Stimulated activated CD8-positive, alpha-beta memory T cell treated with anti-CD3 and anti-CD28 coated beads, Interleukin-12 subunit alpha, Interleukin-12 subunit beta, amount 100 ng/mL, for 24 hours (primary cell): ENCODE measurements at regions not wholly inside any gene's neighbourhood (a gene's known extent, or its start where the extent isn't known, plus 50 kb on each side); places are given as distances from the start of the nearest gene placed in this dataset.

Source experiments
- DNase-seq: peaks from one replicate; pipeline ENCODE4 v3.0.0-alpha.2; 2020; ENCODE audit errors: extremely low read depth

DNA sequence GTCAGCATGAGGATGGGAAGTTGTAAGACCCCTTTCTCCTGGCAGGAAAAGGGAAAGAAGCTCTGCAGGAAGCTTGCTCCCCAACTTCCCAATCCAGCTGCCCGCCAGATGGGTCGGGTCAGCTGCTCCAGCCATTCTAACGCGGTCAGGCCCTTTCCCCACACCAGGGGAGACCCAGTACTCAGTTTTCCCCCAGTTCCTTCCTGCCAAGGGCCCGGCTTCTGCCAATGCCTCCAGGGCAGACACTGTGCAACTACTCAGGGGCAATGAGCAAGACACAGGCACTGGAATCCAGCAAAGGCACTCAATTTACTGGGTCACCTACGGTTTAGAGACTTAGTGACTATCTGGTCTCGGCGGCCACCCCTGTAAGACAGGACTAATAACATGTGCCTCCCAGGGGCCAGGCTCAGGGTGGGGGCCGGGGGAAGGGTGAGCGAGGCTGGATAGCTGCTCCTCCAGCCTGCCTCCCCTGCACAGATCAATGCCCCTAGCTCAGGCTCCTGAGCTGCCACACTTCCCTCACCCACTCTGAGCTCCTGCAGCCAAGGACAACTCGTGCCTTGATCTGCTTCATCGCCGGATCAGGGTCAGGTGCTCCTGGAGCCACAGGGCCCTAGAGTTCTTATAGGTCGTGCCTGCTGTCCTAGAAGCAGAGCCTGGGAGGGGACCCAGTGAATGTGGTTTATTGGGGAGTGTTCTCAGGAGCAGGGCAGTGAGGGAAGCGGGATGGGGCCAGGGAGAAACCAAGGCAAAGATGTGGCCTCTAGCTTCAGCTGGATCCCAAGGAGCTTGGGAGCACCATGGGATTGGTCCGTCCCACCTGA is 171.1 kb downstream of the ZFP36L2 start:
- DNase-seq = no peak

DNA sequence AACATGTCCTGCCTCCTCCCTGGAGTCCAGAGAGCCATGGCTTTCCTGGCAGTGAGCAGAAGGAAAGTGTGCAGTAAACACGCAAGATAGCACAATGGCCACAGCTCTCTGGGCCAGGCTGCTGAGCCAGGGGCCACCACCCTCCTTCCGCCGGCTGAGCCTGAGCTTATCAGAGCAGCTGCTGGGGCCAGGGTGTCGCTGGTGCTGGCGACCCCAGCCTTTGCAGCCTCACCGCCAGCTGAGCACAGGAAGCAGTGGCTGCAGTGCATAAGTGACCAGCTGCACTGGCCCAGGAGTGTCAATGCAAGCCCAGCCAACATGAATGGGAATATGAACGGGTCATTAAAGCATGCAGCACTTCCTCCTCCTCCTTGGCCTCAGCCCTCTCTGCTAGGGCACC is 172.0 kb downstream of the ZFP36L2 start:
- DNase-seq = no peak

DNA sequence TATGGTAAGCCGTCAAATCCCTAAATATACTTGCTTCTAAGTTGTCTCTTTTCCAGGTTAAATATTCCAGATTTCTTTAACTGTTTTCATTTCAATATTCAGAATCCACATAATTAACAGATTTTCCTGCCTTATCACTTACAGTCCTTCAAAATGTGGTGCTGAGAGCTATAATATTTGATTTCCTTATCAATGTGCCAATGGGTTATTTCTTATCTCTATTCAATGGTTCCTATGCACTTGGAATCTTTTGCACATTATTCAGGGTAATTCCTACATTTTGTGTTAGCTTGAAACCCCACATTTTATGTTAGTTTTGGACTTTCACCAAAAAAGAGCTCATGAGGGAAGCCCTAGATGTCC is 173.5 kb downstream of the ZFP36L2 start:
- DNase-seq = no peak

DNA sequence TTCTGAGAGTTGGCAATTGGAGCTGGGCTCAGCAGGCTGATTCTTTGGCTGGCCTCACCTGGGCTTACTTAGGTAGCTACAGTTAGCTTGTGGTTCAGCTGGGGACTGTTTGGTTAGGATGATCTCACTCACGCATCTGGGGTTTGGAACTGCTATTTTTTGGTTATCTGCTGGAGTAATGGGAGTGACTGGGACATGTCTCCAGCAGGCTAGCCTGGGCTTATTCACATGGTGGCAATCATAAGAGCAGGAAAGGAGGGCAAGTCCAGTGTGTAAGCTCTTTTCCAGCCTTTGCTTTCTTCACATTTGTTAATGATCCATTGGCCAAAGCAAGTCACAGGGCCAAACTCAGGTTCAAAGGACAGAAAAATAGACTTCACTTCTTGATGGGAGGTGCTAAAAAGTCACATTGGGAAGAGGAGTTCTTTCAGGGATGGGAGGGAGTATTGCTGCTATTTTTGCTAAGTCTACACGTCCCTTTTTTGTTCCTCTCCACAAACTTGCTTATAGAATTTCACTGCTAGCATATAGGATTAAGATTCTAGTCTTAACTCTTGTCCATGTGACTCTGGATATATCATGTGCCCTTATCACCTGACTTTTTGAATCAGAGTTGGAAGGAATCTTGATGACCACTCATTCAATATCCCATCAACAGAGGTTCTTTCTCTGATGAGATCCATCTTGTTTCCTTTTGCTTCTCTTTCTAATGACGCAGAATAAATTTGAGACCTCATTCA is 174.0 kb downstream of the ZFP36L2 start:
- DNase-seq = no peak

DNA sequence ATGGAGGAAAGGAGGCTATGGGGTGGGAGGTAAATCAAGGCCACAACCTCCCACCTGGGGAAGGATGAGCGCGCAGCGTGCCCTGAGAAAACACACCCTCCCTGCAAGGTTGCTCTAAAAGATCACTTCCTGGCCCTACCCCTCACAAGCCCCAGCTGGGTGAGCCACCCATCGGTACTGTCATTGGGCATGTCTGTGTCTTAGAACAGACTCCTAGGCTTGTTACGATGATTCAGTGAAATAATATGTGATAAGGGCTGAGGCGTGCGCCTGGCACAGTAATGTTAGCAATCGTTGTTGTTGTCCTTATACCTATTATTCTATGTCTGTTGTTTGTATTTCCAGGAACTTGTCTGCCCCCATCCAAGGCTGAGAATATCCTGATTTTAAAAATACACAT is 175.1 kb downstream of the ZFP36L2 start:
- no peak for DNase-seq

DNA sequence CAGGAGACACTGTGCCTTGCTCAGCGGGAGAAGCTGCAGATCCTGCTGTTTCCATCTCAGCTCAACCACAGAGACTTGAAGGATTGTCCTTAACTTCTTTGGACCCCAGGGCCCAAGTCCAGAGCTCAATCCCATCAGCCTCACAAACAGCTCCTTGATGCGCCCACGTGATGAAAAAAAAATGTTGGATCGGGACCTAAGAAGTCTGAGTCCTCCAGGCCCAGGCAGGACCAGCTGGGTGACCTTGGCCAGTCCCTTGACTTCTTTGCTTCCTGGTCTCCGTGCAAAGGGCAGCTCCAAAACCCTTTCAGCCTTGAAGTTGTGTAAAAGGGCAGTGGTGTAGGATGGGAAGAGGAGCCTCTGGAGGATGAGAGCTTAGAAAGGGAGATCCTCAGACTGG is 175.5 kb downstream of the ZFP36L2 start:
- no peak for DNase-seq

DNA sequence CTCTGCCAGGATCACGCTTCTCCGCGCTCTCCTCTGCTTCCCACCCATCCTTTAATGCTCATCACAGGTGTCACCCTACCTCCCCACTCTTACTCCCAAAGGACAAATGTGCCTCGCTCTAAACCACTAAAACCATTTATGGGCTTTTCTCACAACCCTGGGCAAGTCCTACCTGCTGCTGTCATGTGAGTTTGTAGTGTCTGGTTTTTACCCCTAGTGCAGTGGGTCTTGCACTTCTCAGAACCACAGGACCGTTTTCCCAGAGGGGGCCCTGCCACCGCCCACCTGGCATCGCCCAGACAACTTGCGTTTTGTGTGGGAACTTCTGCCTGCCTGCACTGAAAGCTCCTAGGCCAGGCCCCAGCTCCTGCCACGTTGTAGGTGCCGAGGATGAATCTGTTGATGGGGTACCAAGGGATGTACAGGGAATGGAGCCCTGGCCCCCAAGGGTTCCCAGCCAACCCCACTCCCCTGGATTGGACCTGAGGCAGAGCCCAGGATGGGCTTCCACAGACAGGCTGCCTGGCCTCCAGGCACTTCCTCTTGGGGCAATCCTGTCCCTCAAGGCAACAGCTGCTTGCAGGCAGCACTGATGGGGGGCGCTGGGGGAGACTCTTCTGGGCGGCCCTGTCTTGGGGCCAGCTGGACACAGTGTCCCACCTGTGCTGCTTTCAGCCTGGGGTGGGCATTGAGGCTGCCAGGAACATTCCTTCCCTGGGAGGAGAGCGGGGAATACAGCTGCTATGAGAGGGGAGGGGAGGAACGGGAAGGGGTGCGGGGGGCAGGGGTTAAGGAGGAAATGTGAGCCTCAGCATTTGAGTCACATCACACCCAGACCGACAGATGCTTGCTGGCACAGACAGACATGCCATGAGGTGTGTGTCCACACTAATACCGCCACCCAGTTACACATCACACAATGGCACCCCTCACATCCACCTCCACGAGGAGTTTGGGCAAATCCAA is 176.3 kb downstream of the ZFP36L2 start:
- no peak for DNase-seq

DNA sequence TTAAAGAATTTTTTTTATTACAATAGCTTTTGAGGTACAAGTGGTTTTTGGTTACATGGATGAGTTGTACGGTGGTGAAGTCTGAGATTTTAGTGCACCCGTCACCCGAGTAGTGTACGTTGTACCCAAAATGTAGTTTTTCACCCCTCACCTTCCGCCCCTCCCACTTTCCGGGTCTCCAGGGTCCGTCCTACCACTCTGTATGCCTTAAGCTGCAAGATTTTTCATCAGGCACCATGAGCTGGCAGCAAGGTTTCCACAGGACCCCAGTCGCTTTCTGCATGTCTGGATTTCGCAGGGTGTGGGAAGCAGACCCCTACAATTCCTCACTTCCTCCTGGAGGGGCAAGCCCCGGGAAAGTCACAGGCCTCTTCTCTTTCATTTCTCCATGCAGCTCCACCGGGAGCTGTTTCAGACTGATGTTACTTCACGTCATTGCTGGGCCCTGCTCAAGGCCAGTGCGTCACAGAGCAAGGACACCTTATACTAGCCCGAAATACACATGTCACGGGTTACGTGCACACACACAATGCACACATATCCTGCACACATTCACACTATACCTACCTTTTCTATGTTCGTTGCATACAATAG is 179.1 kb downstream of the ZFP36L2 start:
- no peak for DNase-seq

DNA sequence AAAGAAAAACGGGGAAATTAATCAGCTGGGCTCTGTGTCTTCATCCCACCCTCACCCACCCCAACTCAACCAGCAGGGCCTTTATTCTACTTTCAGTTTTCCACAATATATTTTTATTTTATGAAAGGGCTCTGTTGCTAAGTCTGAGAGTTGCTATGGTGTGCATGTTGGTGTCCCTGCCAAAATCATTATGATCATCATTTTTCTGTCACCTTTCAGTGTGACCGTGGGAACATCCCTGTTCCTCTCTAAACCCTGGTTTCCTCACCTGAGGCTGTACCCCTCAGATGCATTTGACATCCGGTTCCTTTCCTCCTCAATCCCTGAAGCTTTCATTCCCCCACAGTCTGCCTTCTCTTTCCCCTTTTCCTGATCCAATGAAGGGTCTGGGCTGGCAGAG is 180.5 kb downstream of the ZFP36L2 start:
- no peak for DNase-seq

DNA sequence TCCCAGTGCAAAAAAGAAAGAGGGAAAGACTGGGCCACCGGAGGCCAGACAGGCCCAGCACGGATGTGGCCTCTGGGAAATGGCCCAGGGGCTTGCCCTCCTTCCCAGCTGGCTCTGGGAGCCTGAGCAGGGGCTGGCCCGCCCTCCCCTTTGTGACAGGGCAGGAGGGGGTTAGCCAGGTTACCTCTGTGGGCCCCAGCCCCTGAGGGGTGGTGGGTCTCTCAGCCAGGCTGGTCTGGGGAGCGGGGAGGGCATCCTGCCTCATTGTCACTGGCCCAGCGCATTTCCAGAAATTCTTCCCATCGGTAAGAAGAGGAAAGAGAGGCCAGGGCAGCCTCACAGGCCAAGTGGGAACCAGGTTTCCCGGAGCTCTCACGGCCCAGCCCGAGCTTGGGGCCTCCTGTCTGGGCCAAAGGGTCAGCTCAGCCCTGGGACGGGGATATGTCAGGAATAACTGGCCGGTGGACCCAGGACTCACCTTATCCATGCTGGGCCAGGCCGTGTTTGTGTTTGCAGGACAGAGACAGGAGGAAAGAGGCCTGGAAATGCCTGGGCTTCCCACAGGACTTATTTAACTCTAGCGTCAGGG is 182.2 kb downstream of the ZFP36L2 start:
- no peak for DNase-seq

DNA sequence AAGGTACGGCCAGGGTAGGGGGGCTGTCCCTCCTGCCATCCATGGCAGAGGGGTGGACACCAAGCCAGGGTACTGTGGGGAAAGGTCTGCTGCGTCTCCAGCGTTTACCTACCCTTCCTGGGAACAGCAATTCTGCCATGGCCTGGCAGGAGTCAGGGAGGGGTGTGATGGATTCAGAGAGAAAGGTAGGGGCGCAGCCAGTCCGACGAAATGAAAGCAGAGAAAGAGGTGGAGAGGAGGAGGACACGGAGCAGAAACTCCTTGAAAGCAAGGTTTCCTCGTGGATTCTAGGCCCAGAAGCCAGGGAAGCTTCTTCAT is 182.9 kb downstream of the ZFP36L2 start:
- DNase-seq = no peak

DNA sequence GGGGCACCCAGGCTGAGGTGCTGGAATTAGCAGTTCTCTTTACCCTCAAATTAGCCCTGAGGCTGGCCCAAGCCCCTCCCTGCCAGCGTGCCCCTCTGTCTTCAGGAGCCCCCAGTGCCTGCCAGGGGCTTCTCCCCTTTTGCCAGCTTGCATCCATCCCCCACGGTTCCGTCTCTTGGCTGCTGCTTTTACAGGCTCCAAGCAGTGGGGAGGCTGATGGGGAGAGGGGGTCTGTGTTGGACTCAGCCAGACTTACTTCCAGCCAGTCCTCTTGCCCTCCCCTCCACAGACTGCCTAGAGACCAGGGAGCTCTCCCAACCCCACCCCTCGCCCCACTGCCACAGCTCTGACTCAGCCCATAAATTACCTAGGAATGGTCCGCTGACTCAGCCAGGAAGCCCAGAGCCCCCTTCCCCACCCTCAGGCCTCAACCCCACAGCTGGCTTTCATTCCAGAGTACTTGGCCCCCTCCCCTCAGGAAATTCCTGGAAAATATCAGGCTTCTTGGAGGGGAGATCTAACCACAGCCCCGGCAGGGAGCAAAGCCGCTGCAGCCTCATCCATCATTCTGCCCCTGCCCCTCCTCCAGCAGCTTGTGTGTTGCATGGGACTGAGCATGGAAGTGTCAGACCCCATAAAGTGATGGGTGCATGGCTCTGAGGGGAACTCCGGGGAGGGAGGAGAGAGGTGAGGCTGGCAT is 184.6 kb downstream of the ZFP36L2 start:
- no peak for DNase-seq

DNA sequence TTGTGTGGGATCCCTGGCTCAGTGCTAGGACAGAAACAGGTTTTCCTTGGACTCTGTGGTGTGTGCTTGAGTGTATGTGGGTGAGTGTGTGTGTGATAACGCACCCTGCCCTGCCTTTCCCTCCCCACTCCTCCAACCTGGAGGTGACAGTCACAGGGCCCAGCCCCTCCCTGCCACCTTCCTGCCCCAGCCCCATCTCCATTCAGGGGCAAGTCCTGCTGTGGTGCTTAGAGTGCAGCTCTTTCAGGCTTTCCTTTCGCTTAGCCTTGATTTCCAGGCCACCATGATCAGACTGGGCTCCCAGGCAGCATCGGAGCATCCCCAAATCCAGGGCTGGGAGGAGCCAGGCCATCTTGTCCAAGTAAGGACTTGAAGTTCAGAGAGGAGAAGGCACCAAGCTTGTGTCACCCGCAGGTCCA is 185.2 kb downstream of the ZFP36L2 start:
- DNase-seq = no peak

DNA sequence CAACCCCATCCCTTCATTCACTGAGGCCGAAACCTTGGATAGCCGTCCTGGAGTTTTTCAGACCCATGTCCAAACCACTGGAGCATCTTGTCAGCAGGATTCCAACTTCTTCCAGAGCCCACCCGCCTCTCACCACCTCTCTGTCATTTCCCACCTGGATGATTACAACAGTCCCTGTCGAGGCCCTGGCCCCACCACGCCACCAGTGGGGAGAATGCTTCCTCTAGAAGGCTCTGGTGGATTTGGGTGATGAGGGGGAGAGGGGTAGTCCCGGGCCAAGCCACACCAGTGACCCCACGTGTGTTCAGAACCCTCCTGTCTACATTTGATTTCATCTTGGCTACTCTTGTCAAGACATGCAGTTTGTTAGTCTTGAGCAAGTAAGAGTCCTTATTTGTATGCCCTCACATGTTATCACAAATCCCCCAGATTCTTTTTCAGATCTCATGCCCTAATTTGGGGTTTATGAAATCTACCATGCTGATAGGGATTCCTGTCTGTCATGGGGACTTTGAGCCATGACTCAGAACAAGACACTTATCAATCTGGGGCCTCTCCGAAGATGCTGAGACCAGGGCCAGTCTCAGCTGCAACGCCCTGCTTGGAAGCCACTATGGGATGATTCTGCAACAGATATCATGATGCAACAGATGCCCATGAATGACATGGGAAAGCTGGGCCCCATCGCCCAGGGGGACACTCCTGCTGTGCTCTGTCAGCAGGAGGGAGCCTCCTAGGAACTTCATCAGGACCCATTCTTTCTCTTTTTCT is 186.1 kb downstream of the ZFP36L2 start:
- DNase-seq = no peak

DNA sequence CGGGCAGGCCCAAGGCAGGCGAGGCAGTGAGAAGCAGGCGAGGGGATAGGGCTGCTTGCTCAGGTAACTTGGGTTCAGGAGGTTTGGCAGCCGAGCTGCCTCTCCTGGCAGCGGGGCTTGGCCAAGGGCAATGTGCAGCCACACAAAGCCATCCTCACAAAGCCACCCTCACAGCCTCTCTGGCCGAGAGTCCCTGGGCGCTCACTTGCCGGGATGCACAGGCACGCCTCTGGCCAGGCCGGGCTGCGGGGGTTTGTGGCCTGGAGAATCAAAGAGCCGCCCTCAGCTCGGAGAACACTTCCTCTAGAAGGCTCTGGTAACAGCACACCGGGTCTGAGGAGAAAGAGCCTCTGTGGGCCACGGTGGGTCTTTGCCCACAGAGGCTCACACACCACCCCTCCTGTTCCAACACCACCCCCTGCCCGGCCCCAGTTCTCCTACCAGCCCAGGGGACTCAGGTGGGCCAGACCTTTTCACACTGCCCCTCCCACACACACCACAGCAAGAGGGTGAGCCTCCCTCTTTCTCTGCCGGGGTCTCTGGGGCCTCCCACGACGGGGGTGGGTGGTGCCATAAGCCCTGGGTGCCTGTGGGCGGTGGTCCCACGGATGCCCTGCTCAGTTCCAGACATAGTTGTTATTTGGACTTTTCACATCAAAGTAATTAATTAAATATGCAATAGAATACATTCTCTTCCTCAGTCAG is 186.9 kb downstream of the ZFP36L2 start:
- DNase-seq = no peak

DNA sequence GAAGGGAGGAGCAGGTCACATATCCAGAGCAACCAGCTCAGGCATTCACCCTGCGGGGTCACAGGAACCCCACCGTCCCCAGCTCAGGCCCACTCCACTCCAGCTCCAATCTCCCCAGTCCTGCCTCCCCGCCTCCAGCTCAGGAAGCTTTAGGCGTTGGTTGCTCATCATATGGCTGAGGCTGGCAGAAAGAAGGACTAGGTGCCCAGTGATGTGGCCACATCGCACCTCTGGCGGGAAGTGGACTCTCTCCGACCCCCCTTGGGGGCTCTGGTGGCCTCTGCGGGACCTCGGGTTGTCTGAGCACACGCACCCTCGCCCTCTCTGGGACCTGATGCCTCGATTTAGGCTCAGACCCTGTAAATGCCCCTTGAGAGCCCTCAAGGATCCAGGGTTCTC is 187.7 kb downstream of the ZFP36L2 start:
- DNase-seq = no peak

DNA sequence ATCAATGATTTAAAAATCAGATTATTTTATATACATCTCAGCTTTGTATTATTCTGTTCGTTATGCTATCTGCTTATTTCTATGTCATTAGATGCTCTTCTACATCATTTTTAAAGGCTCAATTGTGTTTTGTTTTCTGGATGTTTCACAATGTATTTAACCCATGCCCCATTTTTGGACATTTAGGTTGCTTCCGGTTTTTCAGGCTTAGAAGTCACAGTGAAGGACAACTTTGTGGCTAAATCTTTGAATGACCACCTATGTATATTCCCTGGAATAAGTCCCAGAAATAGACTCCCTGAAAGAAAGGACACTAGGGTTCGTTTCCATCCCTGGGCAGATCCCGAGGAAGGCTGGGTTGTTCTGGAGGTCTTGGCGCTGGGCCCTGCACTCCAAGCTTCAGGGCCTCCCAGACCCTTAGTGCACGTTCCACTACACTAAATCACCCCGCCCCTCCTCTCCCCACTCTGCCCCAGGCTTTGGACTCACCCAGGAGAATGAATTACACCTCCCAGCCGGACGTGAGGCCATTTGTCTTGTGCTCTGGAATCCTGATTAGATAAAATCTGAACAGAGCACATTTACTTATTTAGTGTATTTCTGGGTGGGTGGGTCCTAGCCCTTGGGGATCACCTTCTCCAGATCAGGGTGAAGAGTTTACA is 188.2 kb downstream of the ZFP36L2 start:
- DNase-seq = no peak

DNA sequence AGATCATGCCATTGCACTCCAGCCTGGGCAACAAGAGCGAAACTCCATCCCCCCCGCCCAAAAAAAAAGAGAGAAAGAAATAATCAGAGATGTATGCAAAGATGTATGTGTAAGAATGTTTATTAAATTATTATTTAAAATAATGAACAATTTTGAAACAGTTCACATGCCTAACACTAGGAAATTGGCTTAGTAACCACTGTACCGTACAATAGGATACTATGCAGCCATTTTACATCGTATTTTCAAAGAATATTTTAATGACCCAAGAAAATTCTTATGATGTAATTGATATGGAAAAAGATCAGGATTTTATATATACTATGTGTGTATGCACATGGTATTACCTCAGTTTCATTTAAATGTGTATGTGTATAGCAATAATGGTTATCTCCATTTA is 190.5 kb downstream of the ZFP36L2 start:
- DNase-seq = no peak

DNA sequence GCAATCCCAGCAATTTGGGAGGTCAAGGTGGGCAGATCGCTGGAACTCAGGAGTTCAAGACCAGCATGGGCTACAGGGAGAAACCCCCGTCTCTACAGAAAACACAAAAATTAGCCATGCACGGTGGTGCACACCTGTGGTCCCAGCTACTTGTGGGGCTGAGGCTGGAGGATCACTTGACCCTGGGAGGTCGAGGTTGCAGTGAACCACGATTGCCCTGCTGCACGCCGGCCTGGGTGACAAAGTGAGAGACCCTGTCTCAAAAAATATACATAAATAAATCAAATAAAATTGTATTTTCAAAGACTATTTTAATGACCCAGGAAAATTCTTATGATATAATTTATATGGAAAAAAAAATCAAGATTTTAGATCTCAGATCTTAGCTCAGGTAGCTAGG is 191.5 kb downstream of the ZFP36L2 start:
- no peak for DNase-seq
